SJSA1 (cell line): ENCODE measurements at regions not wholly inside any gene's neighbourhood (a gene's known extent, or its start where the extent isn't known, plus 50 kb on each side); places are given as distances from the start of the nearest gene placed in this dataset.

Experiments
- DNase-seq, 2 experiments: peaks; one replicate each; pipeline ENCODE4 v3.0.0-alpha.2; 2015 to 2020; ENCODE audit warnings: low spot score in 2 of 2, low read depth in 1 of 2
- H3K27ac ChIP-seq: fragments of 250-450 bp; sonication (Bioruptor Pico); 2 replicates; pipeline ENCODE4 v1.5.1; 2020; ENCODE audit warnings: mild to moderate bottlenecking, moderate library complexity
- H3K27me3 ChIP-seq: fragments of 250-450 bp; sonication (Bioruptor Pico); replicated peaks from 2 replicates; pipeline ENCODE4 v1.5.1; 2020; ENCODE audit warnings: mild to moderate bottlenecking, moderate library complexity
- H3K36me3 ChIP-seq: fragments of 250-450 bp; sonication (Bioruptor Pico); 2 replicates; pipeline ENCODE4 v1.5.1; 2020; ENCODE audit warnings: mild to moderate bottlenecking
- H3K4me1 ChIP-seq: fragments of 250-450 bp; sonication (Bioruptor Pico); replicated peaks from 2 replicates; pipeline ENCODE4 v1.6.1; 2021; ENCODE audit warnings: mild to moderate bottlenecking
- H3K4me3 ChIP-seq: fragments of 250-450 bp; sonication (Bioruptor Pico); 2 replicates; pipeline ENCODE4 v1.5.1; 2020; ENCODE audit warnings: mild to moderate bottlenecking
- H3K9me3 ChIP-seq: fragments of 250-450 bp; sonication (Bioruptor Pico); replicated peaks from 2 replicates; pipeline ENCODE4 v1.5.1; 2020; ENCODE audit warnings: mild to moderate bottlenecking

DNA sequence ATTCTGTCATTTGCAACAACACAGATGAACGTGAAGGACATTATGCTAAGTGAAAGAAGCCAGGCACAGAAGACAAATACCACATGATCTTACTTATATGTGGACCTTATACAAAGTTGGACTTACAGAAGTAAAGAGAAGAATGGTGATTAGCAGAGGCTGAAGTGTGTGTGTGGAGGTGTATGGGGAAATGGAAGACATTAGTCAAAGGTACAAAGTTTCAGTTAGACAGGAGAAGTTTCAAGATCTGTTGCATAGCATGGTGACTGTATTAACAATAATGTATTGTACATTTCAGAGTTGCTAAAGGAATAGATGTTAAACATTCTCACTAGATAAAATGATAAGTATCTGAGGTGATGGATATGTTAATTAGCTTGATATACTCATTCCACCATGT, 124.4 kb upstream of the ADRA1D start:
- Histone ChIP-seq H3K27ac (no peak overlapping the region), H3K4me3 (no peak overlapping the region), H3K36me3 (no peaks in the 10 kb centered on the region; the same call in 1 of the 2 replicates), H3K27me3 (0 out of 2 replicates have a peak, but pooled peaks cover 2% of the 10 kb centered on the region), H3K9me3 (no peaks in the 10 kb centered on the region), H3K4me1 (peaks cover 7% of the 10 kb centered on the region; the same call in 1 of the 2 replicates)
- no peak for DNase-seq

DNA sequence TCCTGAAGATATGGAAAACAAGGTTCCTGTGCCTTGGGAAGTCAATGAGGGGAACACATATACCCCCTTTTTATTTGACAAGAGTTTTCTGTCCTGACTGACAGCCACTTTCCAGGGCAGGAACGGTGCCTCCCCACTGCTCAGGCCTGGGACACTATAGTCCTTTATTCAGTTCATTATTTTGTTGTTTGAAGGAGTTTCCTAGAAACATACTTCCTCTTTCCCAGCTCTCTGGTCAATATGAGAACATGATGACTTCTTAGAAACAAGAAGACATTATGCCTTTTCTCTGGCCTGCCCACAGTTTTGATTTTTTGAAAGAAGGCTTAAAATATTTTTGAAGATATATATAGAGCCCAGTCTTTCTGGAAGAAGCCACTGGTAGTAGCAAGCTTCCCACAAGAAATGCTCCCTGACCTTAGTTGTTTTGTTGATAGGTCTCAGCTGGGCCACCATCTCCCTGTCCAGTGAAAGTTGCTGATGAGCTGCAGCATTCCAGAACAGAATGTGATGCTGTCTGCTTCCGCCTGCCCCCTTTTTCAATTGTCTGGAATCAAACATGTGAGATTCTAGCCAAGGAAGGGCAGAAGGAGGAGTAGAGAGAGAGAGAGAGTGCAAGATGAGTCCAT, 122.7 kb upstream of the ADRA1D start:
- Histone ChIP-seq H3K4me1 (peaks cover 7% of the 10 kb centered on the region; the same call in 1 of the 2 replicates), H3K36me3 (no peaks in the 10 kb centered on the region; the same call in 1 of the 2 replicates), H3K27ac (no peak overlapping the region), H3K4me3 (no peak overlapping the region), H3K9me3 (no peaks in the 10 kb centered on the region), H3K27me3 (0 out of 2 replicates have a peak, but pooled peaks cover 2% of the 10 kb centered on the region)
- no peak for DNase-seq

DNA sequence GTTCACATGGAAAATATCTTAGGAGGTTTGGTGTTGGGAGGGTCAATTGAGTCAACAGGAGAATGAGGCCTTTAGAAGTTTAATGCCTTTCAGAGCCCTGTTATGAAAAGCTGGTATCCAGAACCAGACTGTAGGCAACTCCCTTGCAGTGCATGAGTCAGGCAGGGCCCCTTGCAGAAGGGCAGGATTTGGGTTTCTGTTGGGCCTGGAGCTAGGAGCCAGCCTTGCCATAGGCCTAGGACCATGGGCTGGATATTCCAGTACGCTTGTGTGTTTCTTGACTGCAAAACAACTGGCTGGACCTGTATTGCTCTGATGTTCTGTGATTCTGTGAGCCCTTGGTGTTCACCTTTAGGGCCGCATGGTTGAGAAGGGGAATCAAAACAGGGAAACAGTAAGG, 121.8 kb upstream of the ADRA1D start:
- Histone ChIP-seq H3K36me3 (no peaks in the 10 kb centered on the region; the same call in 1 of the 2 replicates), H3K27ac (no peak overlapping the region), H3K4me3 (no peak overlapping the region), H3K27me3 (0 out of 2 replicates have a peak, but pooled peaks cover 2% of the 10 kb centered on the region), H3K4me1 (peaks cover 7% of the 10 kb centered on the region; the same call in 1 of the 2 replicates), H3K9me3 (no peaks in the 10 kb centered on the region)
- no peak for DNase-seq

DNA sequence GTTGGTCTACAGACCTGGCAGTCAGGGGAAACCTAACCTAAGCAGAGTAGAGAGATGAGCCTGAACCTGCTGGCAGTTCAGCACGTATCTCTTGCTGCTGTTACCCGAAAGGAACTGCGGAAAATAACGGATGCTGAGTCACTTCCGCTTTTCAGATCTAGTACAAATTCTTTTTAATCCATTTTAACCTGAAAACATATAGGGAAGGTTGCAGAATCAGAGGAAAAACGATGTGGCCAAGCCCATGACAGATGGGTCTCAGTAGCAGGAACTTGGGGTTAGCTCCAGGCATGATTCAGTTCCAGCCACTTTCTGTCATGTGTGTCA, 120.7 kb upstream of the ADRA1D start:
- no peaks in the 10 kb centered on the region; the same call in 1 of the 2 replicates for H3K36me3 ChIP-seq
- H3K4me3 ChIP-seq = no peak overlapping the region
- H3K9me3 ChIP-seq = no peaks in the 10 kb centered on the region
- 0 out of 2 replicates have a peak, but pooled peaks cover 2% of the 10 kb centered on the region for H3K27me3 ChIP-seq
- peaks cover 7% of the 10 kb centered on the region; the same call in 1 of the 2 replicates for H3K4me1 ChIP-seq
- no peak for DNase-seq
- H3K27ac ChIP-seq = no peak overlapping the region

DNA sequence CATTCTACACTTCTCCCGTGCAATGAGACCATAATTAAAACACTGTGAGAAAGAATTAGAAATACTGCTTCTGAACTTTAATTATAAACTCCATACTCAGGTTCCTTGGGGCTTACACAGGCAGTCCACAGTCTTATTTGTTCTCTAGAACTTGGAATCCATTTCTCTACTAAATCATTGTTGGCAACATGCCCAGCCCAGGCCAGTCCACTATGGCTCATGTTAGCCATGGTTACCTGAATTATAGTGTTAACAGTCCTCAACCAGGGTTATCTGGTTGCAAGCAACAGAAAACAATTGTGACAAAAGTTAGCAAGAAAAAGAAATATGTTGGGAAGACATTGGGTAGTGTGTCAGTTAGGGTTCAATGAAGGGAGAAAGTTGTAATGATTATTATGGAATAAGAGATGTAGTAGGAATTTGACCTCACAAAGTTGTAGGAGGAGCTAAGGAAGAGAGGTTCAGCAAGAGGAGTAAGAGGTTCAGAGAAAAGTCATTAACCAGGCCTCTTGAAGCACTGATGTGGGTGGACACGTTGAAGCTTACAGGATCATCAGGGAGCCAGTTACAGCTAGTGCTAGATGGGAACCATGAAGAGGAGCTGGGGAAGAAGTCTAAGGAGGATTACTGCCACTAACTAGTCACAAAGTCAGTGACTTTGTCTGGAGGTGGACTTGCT, 120.2 kb upstream of the ADRA1D start:
- no peak for DNase-seq
- H3K9me3 ChIP-seq = no peaks in the 10 kb centered on the region
- H3K4me1 ChIP-seq = peaks cover 7% of the 10 kb centered on the region; the same call in 1 of the 2 replicates
- H3K36me3 ChIP-seq = no peaks in the 10 kb centered on the region; the same call in 1 of the 2 replicates
- H3K27me3 ChIP-seq = 0 out of 2 replicates have a peak, but pooled peaks cover 2% of the 10 kb centered on the region
- H3K27ac ChIP-seq = no peak overlapping the region
- no peak overlapping the region for H3K4me3 ChIP-seq

DNA sequence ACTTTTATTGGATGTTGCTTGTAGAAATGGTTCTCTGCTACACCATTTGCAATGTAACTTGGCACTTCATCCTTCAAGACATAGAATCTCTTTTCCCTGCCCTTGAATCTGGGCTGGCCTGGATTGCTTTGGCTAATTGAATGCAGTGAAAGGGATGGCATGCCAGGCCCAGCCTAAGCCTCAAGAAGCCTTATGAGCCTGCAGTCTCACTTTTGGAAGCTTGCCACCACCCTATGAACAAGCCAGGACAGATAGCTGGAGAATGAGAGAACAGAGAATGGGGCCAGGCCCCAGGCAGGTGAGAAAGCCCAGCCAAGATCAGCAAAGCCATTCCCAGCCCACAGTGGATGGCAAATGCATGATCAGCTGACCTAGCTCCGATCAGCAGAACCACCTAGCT, 117.0 kb upstream of the ADRA1D start:
- DNase-seq = no peak

DNA sequence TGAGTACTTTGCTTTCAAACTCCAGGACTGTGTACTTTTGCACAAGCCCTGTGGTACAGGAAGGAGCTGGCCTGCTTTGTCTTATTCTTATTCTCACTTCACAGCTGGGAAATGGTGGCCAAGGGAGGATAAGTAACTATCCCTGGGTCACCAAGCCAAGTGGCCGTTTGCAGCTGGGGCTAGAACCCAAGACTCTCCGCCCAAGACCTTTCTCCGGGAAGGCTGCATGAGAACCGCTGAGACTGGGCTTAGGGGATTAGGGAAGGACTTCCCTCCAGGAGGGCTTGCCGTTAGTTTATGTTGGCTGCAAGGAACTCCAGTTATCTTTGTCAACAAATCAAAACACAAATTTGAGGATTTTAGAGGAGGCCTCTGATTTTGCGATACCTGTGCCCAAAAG, 109.5 kb upstream of the ADRA1D start:
- Histone ChIP-seq H3K27ac (no peak overlapping the region), H3K9me3 (no peaks in the 10 kb centered on the region), H3K4me3 (no peak overlapping the region), H3K4me1 (no peaks in the 10 kb centered on the region), H3K36me3 (no peaks in the 10 kb centered on the region), H3K27me3 (no peaks in the 10 kb centered on the region)
- DNase-seq = no peak

More for the DNA sequence above, 117.0 kb upstream of the ADRA1D start:
- peaks cover 7% of the 10 kb centered on the region; the same call in 1 of the 2 replicates for H3K4me1 ChIP-seq
- no peak overlapping the region for H3K27ac ChIP-seq
- H3K27me3 ChIP-seq = no peaks in the 10 kb centered on the region
- H3K4me3 ChIP-seq = no peak overlapping the region
- H3K36me3 ChIP-seq = no peaks in the 10 kb centered on the region; the same call in 1 of the 2 replicates
- H3K9me3 ChIP-seq = no peaks in the 10 kb centered on the region

DNA sequence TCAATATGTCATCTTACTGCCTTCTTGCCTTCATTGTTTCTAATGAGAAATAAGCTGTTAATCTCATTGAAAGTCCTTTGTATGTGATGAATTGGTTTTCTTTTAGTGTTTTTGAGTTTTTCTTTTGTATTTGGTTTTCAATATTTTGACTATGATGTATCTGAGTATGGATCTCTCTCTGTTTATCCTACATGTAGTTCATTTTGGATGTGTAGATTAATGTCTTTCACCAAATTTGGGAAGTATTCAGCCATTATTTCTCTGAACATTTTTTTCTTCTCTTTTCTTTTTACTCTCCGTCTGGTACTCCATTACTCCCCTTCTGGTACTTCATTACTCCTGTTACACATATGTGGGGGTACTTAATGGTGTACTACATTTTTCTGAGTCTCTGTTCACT, 103.3 kb upstream of the ADRA1D start:
- H3K27ac ChIP-seq = no peak overlapping the region
- H3K4me1 ChIP-seq = no peaks in the 10 kb centered on the region
- H3K36me3 ChIP-seq = no peaks in the 10 kb centered on the region
- peaks cover 4% of the 10 kb centered on the region; the same call in 1 of the 2 replicates for H3K27me3 ChIP-seq
- DNase-seq = no peak
- H3K9me3 ChIP-seq = no peaks in the 10 kb centered on the region
- H3K4me3 ChIP-seq = no peak overlapping the region

DNA sequence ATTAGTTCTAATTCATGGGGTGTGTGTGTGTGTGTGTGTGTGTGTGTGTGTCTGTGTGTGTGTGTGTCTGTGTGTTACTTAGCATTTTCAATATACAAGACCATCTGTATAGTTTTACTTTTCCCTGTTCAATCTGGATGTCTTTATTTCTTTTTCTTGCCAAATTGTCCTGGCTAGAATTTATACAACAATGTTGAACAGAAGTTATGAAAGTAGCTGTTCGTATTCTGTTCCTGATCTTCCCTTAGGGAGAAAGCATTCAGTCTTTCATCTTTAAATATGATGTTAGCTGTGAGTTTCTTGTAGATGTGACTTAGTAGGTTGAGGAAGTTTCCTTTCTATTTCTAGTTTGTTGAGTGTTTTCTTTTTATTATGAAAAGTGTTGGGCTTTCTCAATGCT, 101.0 kb upstream of the ADRA1D start:
- no peaks in the 10 kb centered on the region for H3K36me3 ChIP-seq
- H3K4me1 ChIP-seq = no peaks in the 10 kb centered on the region
- no peaks in the 10 kb centered on the region for H3K9me3 ChIP-seq
- DNase-seq = no peak
- no peak overlapping the region for H3K27ac ChIP-seq
- no peak overlapping the region for H3K4me3 ChIP-seq
- peaks cover 4% of the 10 kb centered on the region; the same call in 1 of the 2 replicates for H3K27me3 ChIP-seq

DNA sequence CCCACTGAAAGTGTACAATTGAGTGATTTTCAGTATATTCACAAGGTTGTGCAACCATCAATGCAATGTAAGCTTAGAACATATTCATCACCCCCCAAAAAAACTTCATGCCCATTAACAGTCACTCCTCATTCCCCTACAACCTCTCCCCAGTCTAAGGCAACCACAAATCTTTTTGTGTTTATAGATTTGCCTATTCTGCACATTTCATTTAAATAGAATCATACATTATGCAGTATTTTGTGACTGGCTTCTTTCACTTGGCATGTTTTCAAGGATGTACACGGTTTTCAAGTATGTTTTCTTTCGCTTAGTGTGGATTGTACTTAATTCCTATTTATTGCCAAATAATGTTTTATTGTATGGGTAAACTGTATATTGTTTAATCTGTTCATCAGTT, 95.6 kb upstream of the ADRA1D start:
- no peak for DNase-seq

DNA sequence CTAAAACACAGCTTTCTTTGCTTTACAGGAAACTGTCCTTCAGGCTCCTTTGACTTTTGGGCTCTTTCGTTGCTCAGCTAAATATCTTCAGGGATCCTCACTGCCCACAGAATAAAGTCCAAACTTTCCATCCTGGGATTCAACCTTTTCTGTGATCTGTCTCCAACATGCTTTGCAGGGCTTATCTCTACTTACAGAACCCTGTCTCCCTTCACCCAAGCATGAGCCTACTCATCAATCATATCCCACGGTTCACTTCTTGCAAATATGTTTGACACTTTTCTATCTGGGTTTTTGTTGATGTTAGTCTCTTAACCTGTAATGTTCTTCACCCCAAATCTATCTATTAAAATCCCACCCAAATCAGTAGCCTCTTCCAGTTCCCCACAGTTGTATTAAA, 93.5 kb upstream of the ADRA1D start:
- no peak for DNase-seq
- Histone ChIP-seq H3K4me3 (no peak overlapping the region), H3K9me3 (no peaks in the 10 kb centered on the region), H3K27me3 (peaks cover 7% of the 10 kb centered on the region; the same call in 1 of the 2 replicates), H3K27ac (no peak overlapping the region), H3K4me1 (peaks cover 19% of the 10 kb centered on the region), H3K36me3 (no peaks in the 10 kb centered on the region)

More for the DNA sequence above, 95.6 kb upstream of the ADRA1D start:
- no peaks in the 10 kb centered on the region for H3K9me3 ChIP-seq
- H3K4me1 ChIP-seq = peaks cover 19% of the 10 kb centered on the region
- no peak overlapping the region for H3K27ac ChIP-seq
- H3K27me3 ChIP-seq = no peaks in the 10 kb centered on the region; the same call in 1 of the 2 replicates
- H3K4me3 ChIP-seq = no peak overlapping the region
- H3K36me3 ChIP-seq = no peaks in the 10 kb centered on the region

DNA sequence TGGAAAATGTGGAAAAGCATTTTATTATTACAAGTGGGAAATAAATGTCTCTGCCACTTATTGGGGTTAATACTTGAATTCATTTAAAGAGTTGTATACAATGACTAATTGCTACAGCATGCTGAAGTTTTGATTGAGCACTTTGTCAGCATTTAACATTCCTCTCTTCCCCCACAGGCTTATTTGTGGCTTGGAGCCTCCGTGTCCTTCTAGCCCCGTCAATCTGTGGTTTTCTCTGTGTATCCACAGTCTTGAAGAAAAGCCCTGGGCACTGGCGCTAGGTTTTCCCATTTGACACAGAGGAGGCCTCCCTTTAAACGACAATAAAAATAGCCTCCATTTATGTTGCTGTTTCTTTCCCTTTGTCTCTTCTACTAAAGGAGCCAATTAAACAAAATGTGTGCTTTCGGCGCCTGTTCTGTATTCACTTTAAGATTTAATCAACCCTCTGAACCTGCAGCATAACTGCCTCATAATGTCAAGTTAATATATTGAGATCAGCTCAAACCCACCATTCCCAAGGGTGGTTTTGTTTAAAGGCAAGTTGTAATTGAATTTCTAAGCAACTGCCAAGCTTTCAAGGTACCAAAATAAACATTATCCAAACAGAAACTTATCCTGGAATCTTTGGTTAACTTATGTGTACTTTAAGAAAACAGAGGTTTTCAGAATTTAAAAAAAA, 92.9 kb upstream of the ADRA1D start:
- Histone ChIP-seq H3K4me3 (no peak overlapping the region), H3K36me3 (no peaks in the 10 kb centered on the region), H3K9me3 (no peaks in the 10 kb centered on the region), H3K27ac (no peak overlapping the region), H3K27me3 (peaks cover 7% of the 10 kb centered on the region; the same call in 1 of the 2 replicates), H3K4me1 (peaks cover 19% of the 10 kb centered on the region)
- peak; percentile 58 to 74 for DNase-seq

DNA sequence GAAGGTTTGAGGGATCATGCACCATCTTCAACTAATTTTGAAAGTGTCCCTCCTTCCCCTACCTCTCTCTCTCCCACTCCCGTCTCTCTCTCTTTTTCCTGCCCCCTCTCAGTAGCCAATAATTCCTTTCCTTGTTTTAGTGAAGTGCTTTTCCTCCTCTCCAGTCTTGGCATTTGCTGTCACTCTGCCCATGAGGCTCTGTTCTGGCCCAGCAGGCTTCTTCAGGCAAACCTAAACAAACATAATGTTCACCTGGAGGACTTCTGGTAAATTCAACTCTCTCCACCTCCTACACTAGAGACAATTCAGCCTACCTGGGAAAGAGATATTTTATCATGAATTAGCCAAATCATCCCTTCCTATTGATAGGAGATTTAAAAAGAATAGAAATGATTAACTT, 86.6 kb upstream of the ADRA1D start:
- no peak overlapping the region for H3K4me3 ChIP-seq
- no peaks in the 10 kb centered on the region for H3K4me1 ChIP-seq
- no peak overlapping the region for H3K27ac ChIP-seq
- no peak for DNase-seq
- peaks cover 18% of the 10 kb centered on the region for H3K27me3 ChIP-seq
- H3K9me3 ChIP-seq = no peaks in the 10 kb centered on the region
- no peaks in the 10 kb centered on the region for H3K36me3 ChIP-seq
